Urinary bladder (tissue), 3 donors: ENCODE measurements at regions not wholly inside any gene's neighbourhood (a gene's known extent, or its start where the extent isn't known, plus 50 kb on each side); places are given as distances from the start of the nearest gene placed in this dataset.
"Not testable (repeated sequence)": the region's sequence is repeated elsewhere in the genome, so short reads cannot be mapped to it uniquely, and the experiment has no call there.

ENCODE experiments used
- DNase-seq: peaks from one replicate; pipeline ENCODE4 v3.0.0-alpha.2; 2015; ENCODE audit errors: extremely low spot score
- H3K27ac ChIP-seq: one replicate; pipeline ENCODE4 v1.5.1; 2013; ENCODE audit warnings: low read depth, mild to moderate bottlenecking, moderate library complexity
- H3K36me3 ChIP-seq: one replicate; pipeline ENCODE4 v1.6.1; 2013; ENCODE audit warnings: mild to moderate bottlenecking, moderate library complexity; ENCODE audit not compliant: insufficient read depth
- H3K4me1 ChIP-seq: one replicate; pipeline ENCODE4 v1.6.1; 2013; ENCODE audit warnings: mild to moderate bottlenecking, moderate library complexity; ENCODE audit not compliant: insufficient read depth
- H3K4me3 ChIP-seq: one replicate; pipeline ENCODE4 v1.5.1; 2013; ENCODE audit warnings: low read depth, low read length
- WGBS: extraction: QIAGEN DNeasy Blood & Tissue Kit; methylation state at CpG from one replicate; pipeline ENCODE4 v1.1.7; 2013; 5-methylcytosine and 5-hydroxymethylcytosine counted together
- donor health status: healthy with polysubstance abuse.
- donor health status: healthy.

DNA sequence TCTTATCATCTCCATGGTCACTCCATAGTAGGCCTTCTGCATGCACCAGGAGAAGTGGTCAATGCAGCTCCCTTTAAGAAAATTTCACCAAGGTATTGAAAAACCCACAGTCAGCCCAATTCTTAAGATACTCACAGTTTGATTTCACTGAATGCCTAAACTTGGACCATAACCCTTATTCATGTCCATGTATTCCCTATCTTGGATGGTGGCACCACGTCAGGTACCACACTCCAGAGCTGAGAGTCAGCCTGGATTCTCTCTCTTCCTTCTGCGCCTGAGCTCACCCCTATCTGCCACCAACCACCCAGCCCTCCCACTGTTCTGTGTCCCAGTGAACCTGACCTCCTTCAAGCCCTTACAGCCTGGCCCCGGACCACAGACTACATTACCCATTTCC lies 183.2 kb upstream of the NR2F2 start:
- DNase-seq: no peak
- Histone ChIP-seq H3K4me1 (no peaks in the 10 kb centered on the region), H3K27ac (no peak overlapping the region), H3K4me3 (no peak overlapping the region), H3K36me3 (no peaks in the 10 kb centered on the region)
- WGBS: 96% methylated on average over 3 of the region's 3 CpGs

DNA sequence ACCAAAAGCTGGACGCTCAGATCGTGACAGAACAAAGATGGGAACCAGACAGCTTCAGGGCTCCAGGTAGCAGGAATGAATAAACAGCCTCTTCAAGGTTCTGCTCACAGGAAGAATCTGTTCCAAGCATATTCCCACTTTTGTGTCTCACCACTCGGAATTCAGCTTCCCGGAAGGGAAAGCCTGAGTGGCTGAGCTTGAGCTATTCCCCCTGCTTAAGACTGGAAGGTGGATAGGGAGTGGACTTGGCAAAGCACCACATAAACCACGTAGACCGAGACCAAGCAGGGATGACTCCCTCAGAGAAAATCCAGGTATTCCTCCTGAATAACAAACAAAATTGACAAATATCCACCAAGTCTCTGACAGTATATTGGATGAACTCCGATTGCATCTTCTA lies 180.2 kb upstream of the NR2F2 start:
- no peak for DNase-seq
- no peak overlapping the region for H3K27ac ChIP-seq

DNA sequence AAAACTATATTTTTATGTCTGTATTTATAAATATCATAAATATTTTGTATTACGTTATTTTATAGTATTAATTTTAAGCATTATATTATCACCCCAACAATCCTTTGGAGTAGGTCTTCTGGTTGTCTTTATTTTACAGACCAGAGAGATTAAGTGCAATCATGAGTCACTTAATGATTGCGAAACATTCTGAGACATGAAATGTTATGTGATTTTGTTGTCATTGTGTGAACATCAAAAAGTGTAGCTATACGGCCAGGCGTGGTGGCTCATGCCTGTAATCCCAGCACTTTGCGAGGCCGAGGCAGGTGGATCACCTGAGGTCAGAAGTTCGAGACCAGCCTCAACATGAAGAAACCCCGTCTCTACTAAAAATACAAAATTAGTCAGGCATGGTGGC lies 178.8 kb upstream of the NR2F2 start:
- H3K4me3 ChIP-seq, H3K36me3 ChIP-seq, H3K27ac ChIP-seq, H3K4me1 ChIP-seq, DNase-seq: not testable (repeated sequence)
- 76% methylated on average over 8 of the region's 8 CpGs for WGBS

More for the DNA sequence above, 180.2 kb upstream of the NR2F2 start:
- 75% methylated on average over 7 of the region's 7 CpGs for WGBS
- Histone ChIP-seq H3K4me3 (no peak overlapping the region), H3K4me1 (no peaks in the 10 kb centered on the region), H3K36me3 (no peaks in the 10 kb centered on the region)

DNA sequence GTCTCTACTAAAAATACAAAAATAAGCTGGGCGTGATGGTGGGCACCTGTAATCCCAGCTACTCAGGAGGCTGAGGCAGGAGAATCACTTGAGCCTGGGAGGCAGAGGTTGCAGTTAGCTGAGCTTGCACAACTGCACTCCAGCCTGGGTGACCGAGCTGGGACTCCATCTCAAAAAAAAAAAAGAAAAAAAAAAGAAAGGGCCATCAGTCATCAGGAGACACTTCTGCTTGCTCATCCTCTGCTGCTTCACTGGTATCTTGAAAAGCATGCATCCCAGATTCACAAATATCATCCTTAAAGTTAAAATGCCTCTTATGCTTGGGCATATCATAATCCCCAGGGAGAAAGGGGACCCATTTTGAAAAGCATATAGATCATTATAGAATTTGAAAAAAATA lies 176.6 kb upstream of the NR2F2 start:
- 90% methylated on average over 2 of the region's 2 CpGs for WGBS
- no peak for DNase-seq
- no peaks in the 10 kb centered on the region for H3K36me3 ChIP-seq
- H3K4me1 ChIP-seq: no peaks in the 10 kb centered on the region
- no peak overlapping the region for H3K4me3 ChIP-seq
- no peak overlapping the region for H3K27ac ChIP-seq

DNA sequence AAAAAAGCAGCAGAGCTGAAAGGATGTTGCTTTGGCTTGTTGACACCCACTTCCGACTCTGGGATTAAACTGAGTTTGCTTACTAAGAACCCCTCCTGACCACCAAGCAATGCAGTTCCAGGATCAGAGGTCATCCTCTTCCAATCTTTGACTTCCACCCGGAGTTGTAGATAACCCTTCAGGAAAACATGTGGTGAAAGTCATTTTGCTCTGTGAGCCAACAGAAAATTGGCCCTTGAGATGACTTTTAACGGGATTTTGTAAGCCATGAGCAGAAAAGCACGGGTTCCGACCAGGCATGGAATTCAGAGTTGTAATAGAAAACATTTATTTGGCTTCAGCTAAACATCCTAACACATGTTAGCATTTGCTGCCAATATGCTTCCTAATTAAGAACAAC lies 171.6 kb upstream of the NR2F2 start:
- DNase-seq: peak; percentile 62
- Histone ChIP-seq H3K4me3 (no peak overlapping the region), H3K36me3 (no peaks in the 10 kb centered on the region), H3K27ac (no peak overlapping the region), H3K4me1 (no peaks in the 10 kb centered on the region)
- 45% methylated on average over 5 of the region's 5 CpGs for WGBS

GRCh38 chr15:96160269-96160668 lies 170.2 kb upstream of the NR2F2 start:
- peak overlapping the region; percentile 50 for H3K27ac ChIP-seq
- no peaks in the 10 kb centered on the region for H3K36me3 ChIP-seq
- no peak overlapping the region for H3K4me3 ChIP-seq
- H3K4me1 ChIP-seq: no peaks in the 10 kb centered on the region
- 37% methylated on average over 8 of the region's 8 CpGs for WGBS
- DNase-seq: peak; percentile 73

- WGBS: 64% methylated on average over 1 of the region's 1 CpG
- Histone ChIP-seq H3K27ac (no peak overlapping the region), H3K36me3 (no peaks in the 10 kb centered on the region), H3K4me1 (no peaks in the 10 kb centered on the region), H3K4me3 (no peak overlapping the region)
- DNase-seq: no peak
These were observed 169.7 kb upstream of the NR2F2 start for GRCh38 chr15:96160800-96161199.

DNA sequence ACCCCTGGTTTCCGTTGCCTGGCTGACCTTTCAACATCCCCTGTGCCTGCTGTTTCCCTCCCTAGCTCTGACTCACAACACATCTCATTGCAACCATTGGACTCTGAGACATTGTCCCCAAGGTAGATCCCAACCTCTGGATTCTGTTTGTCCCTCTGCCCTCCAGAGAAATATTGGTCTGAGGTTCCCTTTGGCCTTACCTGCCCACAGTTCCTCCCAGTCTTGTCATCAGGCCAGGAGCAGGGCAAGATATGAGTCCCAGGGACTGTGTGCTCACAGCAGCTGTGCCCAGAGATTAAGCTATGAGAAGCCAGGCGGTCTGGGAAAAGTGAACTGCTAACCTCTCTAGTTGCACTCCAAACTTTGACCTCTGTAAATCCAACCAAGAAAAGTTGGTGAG lies 168.2 kb upstream of the NR2F2 start:
- Histone ChIP-seq H3K4me1 (no peaks in the 10 kb centered on the region), H3K27ac (no peak overlapping the region), H3K4me3 (no peak overlapping the region), H3K36me3 (no peaks in the 10 kb centered on the region)
- DNase-seq: no peak
- 88% methylated on average over 2 of the region's 2 CpGs for WGBS

DNA sequence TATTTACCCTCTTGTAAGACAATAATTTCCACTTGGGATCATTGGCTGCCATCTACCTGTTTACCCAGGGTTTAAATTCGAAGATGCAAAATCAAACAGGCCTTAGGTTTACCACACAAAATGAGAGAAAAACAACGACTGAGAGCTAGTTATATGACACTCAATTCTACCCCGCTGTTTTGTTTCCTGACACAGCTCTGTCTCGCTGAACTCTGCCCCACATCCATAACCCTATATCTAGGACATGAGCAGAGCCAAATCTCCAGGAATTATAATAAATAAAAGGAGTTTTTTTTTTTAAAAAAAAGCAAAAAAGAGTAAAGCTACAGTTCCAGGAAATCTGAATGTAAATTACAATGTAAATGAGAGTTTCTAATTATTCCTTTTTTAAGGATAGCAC lies 165.4 kb upstream of the NR2F2 start:
- DNase-seq: no peak
- Histone ChIP-seq H3K27ac (no peak overlapping the region), H3K4me3 (no peak overlapping the region), H3K4me1 (no peaks in the 10 kb centered on the region), H3K36me3 (no peaks in the 10 kb centered on the region)
- 82% methylated on average over 4 of the region's 4 CpGs for WGBS

- no peak for DNase-seq
- Histone ChIP-seq H3K27ac (no peak overlapping the region), H3K36me3 (no peaks in the 10 kb centered on the region), H3K4me3 (no peak overlapping the region), H3K4me1 (no peaks in the 10 kb centered on the region)
- WGBS: 84% methylated on average over 2 of the region's 2 CpGs
These were observed 164.7 kb upstream of the NR2F2 start for GRCh38 chr15:96165775-96166174.

DNA sequence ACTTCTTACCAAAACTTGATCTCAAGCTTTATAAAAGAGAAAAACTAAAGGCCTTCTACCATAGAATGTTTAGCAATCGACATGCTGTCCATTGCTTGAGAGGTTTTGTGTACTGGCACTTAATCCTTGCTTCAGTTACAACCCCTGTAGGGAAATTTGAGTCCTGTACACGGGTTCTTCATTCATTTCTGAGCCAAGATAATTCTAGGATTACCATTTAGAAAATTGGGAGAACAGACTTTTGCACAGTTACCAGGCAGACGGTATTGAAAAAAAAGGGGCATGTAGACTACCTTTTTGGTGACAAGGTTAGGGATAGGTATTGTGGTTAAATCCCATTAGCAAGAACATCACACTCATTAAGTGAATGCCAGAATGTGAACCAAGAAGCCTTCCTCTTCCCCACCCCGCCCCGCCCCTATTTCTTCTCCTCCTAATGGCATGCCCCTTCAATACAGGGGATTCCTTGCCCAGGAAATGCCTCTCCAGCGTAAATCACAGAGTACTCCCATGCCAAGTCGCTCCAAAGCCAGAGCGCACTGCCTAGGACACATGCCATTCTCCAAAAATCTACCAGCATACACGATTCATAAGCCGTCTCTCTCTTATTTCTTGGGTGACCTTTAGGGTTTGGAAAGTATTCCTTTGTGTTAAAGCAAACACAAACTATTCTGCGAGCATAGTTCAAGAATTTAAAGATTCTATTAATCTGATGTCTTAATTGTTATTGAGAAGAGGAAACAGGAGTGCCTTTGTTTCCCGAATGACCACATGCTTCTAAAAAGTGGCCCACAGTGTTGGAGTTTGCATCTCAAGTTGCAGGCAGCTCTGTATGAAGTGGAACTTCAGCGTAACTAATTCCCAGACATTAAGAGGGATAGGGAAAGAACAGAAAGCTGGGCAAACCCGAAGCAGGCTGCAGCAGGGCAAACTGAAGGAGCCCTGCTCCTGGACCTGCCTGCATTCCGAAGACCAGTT lies 164.0 kb upstream of the NR2F2 start:
- WGBS: 79% methylated on average over 15 of the region's 15 CpGs
- no peak overlapping the region for H3K27ac ChIP-seq
- DNase-seq: no peak
- no peaks in the 10 kb centered on the region for H3K4me1 ChIP-seq
- no peaks in the 10 kb centered on the region for H3K36me3 ChIP-seq
- no peak overlapping the region for H3K4me3 ChIP-seq

- 90% methylated on average over 2 of the region's 2 CpGs for WGBS
- H3K4me1 ChIP-seq, H3K4me3 ChIP-seq, H3K36me3 ChIP-seq, H3K27ac ChIP-seq, DNase-seq: not testable (repeated sequence)
These were observed 159.9 kb upstream of the NR2F2 start for GRCh38 chr15:96170616-96170978.

GRCh38 chr15:96170979-96171739 lies 159.3 kb upstream of the NR2F2 start:
- peak; percentile 46 for DNase-seq
- 74% methylated on average over 14 of the region's 14 CpGs for WGBS
- Histone ChIP-seq H3K4me1 (peaks cover 2% of the 10 kb centered on the region), H3K36me3 (no peaks in the 10 kb centered on the region), H3K4me3 (no peak overlapping the region), H3K27ac (peak overlapping the region; percentile 2)

DNA sequence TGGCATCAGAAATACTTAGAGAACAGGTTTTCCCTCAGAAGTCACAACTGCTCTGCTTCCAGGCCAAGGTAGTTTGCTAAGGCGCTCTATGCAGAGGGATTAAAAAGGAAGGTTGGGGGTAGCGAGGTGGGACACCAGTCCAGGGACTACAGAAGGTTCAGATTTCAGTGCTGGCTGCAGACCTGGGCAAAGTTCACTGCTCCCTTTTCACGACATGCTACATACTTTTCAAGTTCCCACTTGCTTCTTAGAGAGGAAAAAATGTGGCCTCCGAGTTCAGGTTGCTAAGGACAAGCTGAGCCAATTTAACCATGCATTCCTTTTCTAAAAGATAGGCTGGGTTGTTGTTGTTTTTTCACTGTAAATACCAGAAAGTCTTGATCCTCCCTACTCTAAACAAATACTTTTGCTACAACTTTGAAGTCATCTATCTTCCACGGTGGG lies 158.6 kb upstream of the NR2F2 start:
- Histone ChIP-seq H3K27ac (no peak overlapping the region), H3K4me1 (peaks cover 2% of the 10 kb centered on the region), H3K4me3 (no peak overlapping the region), H3K36me3 (no peaks in the 10 kb centered on the region)
- 49% methylated on average over 5 of the region's 5 CpGs for WGBS
- DNase-seq: peak; percentile 31
